ENCODE measurements at regions not wholly inside any gene's neighbourhood (a gene's known extent, or its start where the extent isn't known, plus 50 kb on each side); places are given as distances from the start of the nearest gene placed in this dataset.
"Not testable (repeated sequence)": the region's sequence is repeated elsewhere in the genome, so short reads cannot be mapped to it uniquely, and the experiment has no call there.

- no peak for DNase-seq
Measured at GRCh38 chr3:67167481-67167880, 169.4 kb downstream of the KBTBD8 start.

GRCh38 chr3:67171841-67172240 lies 173.7 kb downstream of the KBTBD8 start:
- DNase-seq = no peak

GRCh38 chr3:67173130-67173529 lies 175.0 kb downstream of the KBTBD8 start:
- DNase-seq = not testable (repeated sequence)

- no peak for DNase-seq
Measured at GRCh38 chr3:67176396-67176795, 178.3 kb downstream of the KBTBD8 start.

- DNase-seq = no peak
Measured at GRCh38 chr3:67192466-67192865, 194.4 kb downstream of the KBTBD8 start.

GRCh38 chr3:67196677-67197076 lies 198.6 kb downstream of the KBTBD8 start:
- no peak for DNase-seq

GRCh38 chr3:67198374-67198773 lies 200.3 kb downstream of the KBTBD8 start:
- DNase-seq = no peak

GRCh38 chr3:67200618-67201017 lies 202.5 kb downstream of the KBTBD8 start:
- DNase-seq = no peak

GRCh38 chr3:67201026-67201425 lies 202.9 kb downstream of the KBTBD8 start:
- DNase-seq = no peak

GRCh38 chr3:67202053-67202452 lies 203.9 kb downstream of the KBTBD8 start:
- DNase-seq = no peak

GRCh38 chr3:67204951-67205350 lies 206.8 kb downstream of the KBTBD8 start:
- no peak for DNase-seq

GRCh38 chr3:67215690-67216089 lies 217.6 kb downstream of the KBTBD8 start:
- no peak for DNase-seq

- DNase-seq = no peak
Measured at GRCh38 chr3:67227030-67227429, 228.9 kb downstream of the KBTBD8 start.

GRCh38 chr3:67228136-67228535 lies 230.0 kb downstream of the KBTBD8 start:
- DNase-seq = no peak

GRCh38 chr3:67232642-67233041 lies 234.5 kb downstream of the KBTBD8 start:
- no peak for DNase-seq

- DNase-seq = no peak
Measured at GRCh38 chr3:67239353-67239752, 241.2 kb downstream of the KBTBD8 start.

GRCh38 chr3:67241084-67241483 lies 243.0 kb downstream of the KBTBD8 start:
- no peak for DNase-seq

GRCh38 chr3:67244130-67244529 lies 246.0 kb downstream of the KBTBD8 start:
- DNase-seq = no peak

- no peak for DNase-seq
Measured at GRCh38 chr3:67245545-67245944, 247.4 kb downstream of the KBTBD8 start.

- no peak for DNase-seq
Measured at GRCh38 chr3:67248726-67249125, 250.6 kb downstream of the KBTBD8 start.

GRCh38 chr3:67252906-67253305 lies 254.8 kb downstream of the KBTBD8 start:
- DNase-seq = not testable (repeated sequence)

GRCh38 chr3:67278015-67278618 lies 280.0 kb downstream of the KBTBD8 start:
- no peak for DNase-seq

GRCh38 chr3:67286586-67286985 lies 288.5 kb downstream of the KBTBD8 start:
- DNase-seq = no peak

GRCh38 chr3:67288466-67289106 lies 290.5 kb downstream of the KBTBD8 start:
- no peak for DNase-seq

GRCh38 chr3:67289626-67290025 lies 291.5 kb downstream of the KBTBD8 start:
- DNase-seq = no peak
